ENCODE measurements at regions not wholly inside any gene's neighbourhood (a gene's known extent, or its start where the extent isn't known, plus 50 kb on each side); places are given as distances from the start of the nearest gene placed in this dataset.

- no peak for TF ChIP-seq CTCF (IDR thresholded peaks at IDR 0.05; ENCODE audit: low read depth, low read length)
- TF ChIP-seq POLR2A (IDR thresholded peaks at IDR 0.05; ENCODE audit: extremely low read depth, insufficient read length) = no peak
- no peak for TF ChIP-seq MAX (IDR thresholded peaks at IDR 0.05; ENCODE audit: low read depth, low read length)
- TF ChIP-seq MYC (IDR thresholded peaks at IDR 0.05; ENCODE audit: low read depth, low read length) = no peak
Observed at GRCh38 chr3:180827171-180827570, 85.3 kb upstream of the FXR1 start.

All from NB4 (cell line).